Prostate gland (tissue), 2 donors: ENCODE measurements at regions not wholly inside any gene's neighbourhood (a gene's known extent, or its start where the extent isn't known, plus 50 kb on each side); places are given as distances from the start of the nearest gene placed in this dataset.

Experiments
- DNase-seq: peaks from one replicate; pipeline ENCODE4 v3.0.0-alpha.2; 2019; ENCODE audit warnings: low spot score
- H3K27ac ChIP-seq, 2 donors: fragments of 200-600 bp; sonication (generic); 2 replicates each; pipeline ENCODE4 v1.5.1; 2017 to 2019
- H3K27me3 ChIP-seq: fragments of 200-600 bp; sonication (generic); replicated peaks from 2 replicates; pipeline ENCODE4 v1.5.1; 2019; ENCODE audit not compliant: insufficient read depth
- H3K36me3 ChIP-seq, 2 donors: fragments of 200-600 bp; sonication (generic); 1 replicate in 1 of 2; 2 replicates in 1 of 2; pipeline versions ENCODE4 v1.5.1 to v1.8.1; 2017 to 2019
- H3K4me1 ChIP-seq: fragments of 200-600 bp; sonication (generic); replicated peaks from 2 replicates; pipeline ENCODE4 v1.5.1; 2019
- H3K4me3 ChIP-seq, 2 donors: fragments of 200-600 bp; sonication (generic); 2 replicates each; pipeline ENCODE4 v1.5.1; 2017 to 2019
- H3K9me3 ChIP-seq: fragments of 200-600 bp; sonication (generic); 2 replicates; pipeline ENCODE4 v1.5.1; 2017
- POLR2A ChIP-seq: fragments of 450-650 bp; IDR thresholded peaks from one replicate; pipeline ENCODE4 v1.6.1; 2016; ENCODE audit warnings: antibody characterized with exemption, mild to moderate bottlenecking
- POLR2AphosphoS5 ChIP-seq: sonication (generic); formaldehyde crosslinking; IDR thresholded peaks from one replicate; pipeline ENCODE4 v1.6.1; 2017; ENCODE audit warnings: antibody characterized with exemption
- WGBS: methylation state at CpG from one replicate; pipeline ENCODE4 v1.1.5; 2018; 5-methylcytosine and 5-hydroxymethylcytosine counted together
- intact Hi-C: fragments of 100-400 bp; cut with DNase I; formaldehyde crosslinking; loops from one replicate; pipeline ENCODE4 v1.14.2; 2022
- TF ChIP-seq, protein P1 (sequence below), 4 experiments: fragments of 200-600 bp in 2 of 4; fragments of 450-650 bp in 2 of 4; sonication (generic) in 2 of 4; IDR thresholded peaks; 1 replicate in 3 of 4; 2 replicates in 1 of 4; pipeline ENCODE4 v1.5.1; 2016 to 2019; ENCODE audit warnings: antibody characterized with exemption in 4 of 4, mild to moderate bottlenecking in 2 of 4, moderate library complexity in 2 of 4

DNA sequence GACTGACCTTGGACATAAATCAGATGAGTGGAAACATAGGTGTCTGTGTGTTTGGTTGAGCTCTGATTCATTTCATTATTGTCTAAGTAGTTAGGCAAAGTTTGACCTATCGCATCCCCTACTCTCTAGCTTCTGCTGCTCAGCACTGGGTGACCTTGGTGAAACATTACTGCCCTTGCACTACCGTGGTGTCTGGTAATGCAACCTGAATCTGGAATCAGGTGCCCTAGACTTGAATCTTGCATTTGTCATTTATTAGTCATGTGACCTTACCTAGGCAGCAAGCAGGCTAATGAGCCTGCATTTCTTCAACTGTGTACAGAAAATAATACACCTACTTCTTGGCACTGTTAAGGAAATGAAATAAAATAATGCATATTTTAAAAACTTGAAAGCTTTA, 242.3 kb upstream of the BLID start:
- no peaks in the 10 kb centered on the region for H3K27me3 ChIP-seq
- 69% methylated on average over 2 of the region's 2 CpGs for WGBS
- no peaks in the 10 kb centered on the region for H3K4me1 ChIP-seq
- no peaks in the 10 kb centered on the region for H3K9me3 ChIP-seq
- intact Hi-C loops = no loop called here
- TF ChIP-seq POLR2AphosphoS5 (no peak), POLR2A (no peak)
- TF ChIP-seq, protein P1, sequence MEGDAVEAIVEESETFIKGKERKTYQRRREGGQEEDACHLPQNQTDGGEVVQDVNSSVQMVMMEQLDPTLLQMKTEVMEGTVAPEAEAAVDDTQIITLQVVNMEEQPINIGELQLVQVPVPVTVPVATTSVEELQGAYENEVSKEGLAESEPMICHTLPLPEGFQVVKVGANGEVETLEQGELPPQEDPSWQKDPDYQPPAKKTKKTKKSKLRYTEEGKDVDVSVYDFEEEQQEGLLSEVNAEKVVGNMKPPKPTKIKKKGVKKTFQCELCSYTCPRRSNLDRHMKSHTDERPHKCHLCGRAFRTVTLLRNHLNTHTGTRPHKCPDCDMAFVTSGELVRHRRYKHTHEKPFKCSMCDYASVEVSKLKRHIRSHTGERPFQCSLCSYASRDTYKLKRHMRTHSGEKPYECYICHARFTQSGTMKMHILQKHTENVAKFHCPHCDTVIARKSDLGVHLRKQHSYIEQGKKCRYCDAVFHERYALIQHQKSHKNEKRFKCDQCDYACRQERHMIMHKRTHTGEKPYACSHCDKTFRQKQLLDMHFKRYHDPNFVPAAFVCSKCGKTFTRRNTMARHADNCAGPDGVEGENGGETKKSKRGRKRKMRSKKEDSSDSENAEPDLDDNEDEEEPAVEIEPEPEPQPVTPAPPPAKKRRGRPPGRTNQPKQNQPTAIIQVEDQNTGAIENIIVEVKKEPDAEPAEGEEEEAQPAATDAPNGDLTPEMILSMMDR (IDR thresholded peaks at IDR 0.05) = no peak
- H3K36me3 ChIP-seq = no peaks in the 10 kb centered on the region
- no peak for DNase-seq
- no peak overlapping the region for H3K4me3 ChIP-seq
- H3K27ac ChIP-seq = no peak overlapping the region

DNA sequence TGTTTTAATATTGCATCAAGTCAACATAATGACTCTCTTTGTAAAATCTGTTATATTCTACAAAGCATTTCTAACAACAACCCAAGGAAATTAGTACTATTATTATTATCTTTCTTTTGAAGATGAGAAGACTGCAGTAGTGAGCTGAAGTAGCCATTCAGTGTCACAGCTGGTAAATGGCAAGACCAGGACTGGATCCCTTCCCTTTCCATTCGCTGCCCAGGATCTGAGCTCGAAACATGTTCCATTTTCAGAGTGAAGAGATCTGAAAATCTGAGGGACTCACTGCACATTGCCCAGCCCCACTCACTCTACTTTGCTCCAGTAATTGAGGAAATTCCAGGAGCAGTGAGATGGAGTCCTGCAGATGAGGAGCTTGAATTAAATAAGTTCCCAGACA, 240.0 kb upstream of the BLID start:
- no peaks in the 10 kb centered on the region for H3K36me3 ChIP-seq
- DNase-seq = no peak
- intact Hi-C loops = no loop called here
- no peak for TF ChIP-seq POLR2AphosphoS5
- TF ChIP-seq, protein P1 (IDR thresholded peaks at IDR 0.05) = no peak
- TF ChIP-seq POLR2A = no peak
- H3K4me1 ChIP-seq = no peaks in the 10 kb centered on the region
- H3K9me3 ChIP-seq = no peaks in the 10 kb centered on the region
- no peak overlapping the region for H3K4me3 ChIP-seq
- H3K27me3 ChIP-seq = no peaks in the 10 kb centered on the region
- no peak overlapping the region for H3K27ac ChIP-seq
- WGBS = 96% methylated on average over 2 of the region's 2 CpGs

DNA sequence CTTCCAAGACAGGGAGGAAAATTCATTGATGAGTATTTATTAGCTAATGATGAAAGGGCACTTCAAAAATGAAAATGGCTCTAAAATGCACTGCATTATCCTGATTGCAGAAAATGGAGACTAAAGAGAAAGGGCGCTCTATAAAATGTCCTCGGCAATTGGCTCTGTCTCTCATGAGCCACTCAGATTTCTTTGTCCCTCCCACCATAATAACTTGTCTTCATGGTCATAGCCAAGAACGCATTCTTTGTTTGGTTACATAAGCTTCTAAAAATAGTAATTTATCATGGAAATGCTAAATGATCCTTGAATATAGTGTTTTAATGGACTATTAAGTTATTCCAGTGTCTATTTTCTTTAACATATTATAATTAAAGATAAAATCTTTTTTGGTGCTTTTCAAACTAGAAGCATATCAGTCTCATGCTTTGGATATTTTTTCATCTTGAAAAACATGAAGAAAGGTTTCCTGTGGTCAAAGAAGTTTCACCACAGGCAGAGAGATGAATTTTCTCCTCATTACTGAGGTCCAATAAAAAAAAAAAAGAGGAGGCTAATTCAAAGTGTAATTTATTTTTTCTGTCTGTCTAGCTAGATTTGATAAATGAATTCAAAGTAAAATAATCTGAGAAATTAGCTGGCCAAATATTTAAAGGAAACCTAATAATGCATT, 238.1 kb upstream of the BLID start:
- intact Hi-C loops = no loop called here
- H3K27me3 ChIP-seq = no peaks in the 10 kb centered on the region

DNA sequence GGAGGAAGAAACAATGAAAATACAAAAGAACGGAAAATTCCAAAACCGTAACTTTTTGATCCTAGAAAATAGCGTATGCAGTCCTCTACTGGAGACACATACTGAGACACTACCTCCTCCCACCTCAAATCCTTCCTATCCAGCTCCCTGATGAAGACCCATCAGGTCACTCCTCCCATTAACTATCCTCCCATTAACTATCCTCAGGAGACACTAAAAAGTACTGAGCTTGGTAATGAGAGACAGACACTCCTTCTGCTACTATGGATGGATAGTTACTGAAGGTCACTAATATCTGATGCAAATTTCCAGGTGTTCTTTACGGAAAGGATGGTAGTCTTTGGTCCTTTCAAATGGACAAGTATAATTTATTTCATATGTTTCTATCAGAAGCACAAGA, 237.5 kb upstream of the BLID start:
- intact Hi-C loops = no loop called here
- Histone ChIP-seq H3K27me3 (no peaks in the 10 kb centered on the region), H3K4me3 (no peak overlapping the region), H3K9me3 (no peaks in the 10 kb centered on the region), H3K36me3 (no peaks in the 10 kb centered on the region), H3K27ac (no peak overlapping the region), H3K4me1 (no peaks in the 10 kb centered on the region)
- 89% methylated on average over 4 of the region's 4 CpGs for whole genome bisulfite sequencing
- TF ChIP-seq POLR2AphosphoS5 = no peak
- no peak for TF ChIP-seq POLR2A
- TF ChIP-seq, protein P1 (IDR thresholded peaks at IDR 0.05) = no peak
- no peak for DNase-seq

More for the DNA sequence above, 238.1 kb upstream of the BLID start:
- Histone ChIP-seq H3K36me3 (no peaks in the 10 kb centered on the region), H3K4me1 (no peaks in the 10 kb centered on the region), H3K9me3 (no peaks in the 10 kb centered on the region), H3K4me3 (no peak overlapping the region), H3K27ac (no peak overlapping the region)
- 53% methylated on average over 3 of the region's 3 CpGs for WGBS
- no peak for TF ChIP-seq POLR2AphosphoS5
- no peak for TF ChIP-seq POLR2A
- no peak for DNase-seq

DNA sequence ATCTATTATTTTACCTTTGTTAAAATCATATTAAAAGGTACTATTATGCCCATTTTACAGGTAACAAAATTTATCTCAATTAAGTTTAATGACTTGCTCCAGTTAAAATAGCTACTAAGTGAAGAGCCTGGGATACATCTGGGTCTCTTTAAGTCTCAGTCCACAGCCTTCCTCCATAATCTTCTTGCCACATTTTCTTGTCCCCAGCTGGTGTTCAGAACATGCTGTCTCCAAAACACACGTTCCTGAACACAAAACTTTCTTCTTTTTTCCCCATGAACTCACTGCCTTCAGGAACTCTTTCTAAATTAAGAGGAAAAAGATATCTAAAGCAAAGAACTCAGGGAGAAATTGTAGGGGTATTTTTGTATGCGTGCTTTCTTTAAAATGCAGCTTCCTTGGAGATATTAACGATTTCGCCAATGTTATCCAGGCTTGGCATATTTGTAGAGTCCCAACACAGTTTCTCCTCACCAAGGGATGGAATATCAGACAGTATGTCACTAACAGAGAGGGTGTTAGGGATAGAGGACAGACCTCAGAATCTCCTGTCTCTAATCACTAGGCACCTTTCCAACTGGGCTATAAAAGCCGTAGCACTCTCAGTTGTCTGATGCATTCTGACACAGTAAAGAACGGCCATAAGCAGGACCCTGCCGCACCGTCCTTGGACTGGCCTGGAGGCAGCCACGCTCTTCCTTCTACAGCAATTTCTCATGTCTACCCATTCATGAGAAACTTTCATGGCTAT, 232.8 kb upstream of the BLID start:
- TF ChIP-seq POLR2A (no peak), POLR2AphosphoS5 (no peak)
- TF ChIP-seq, protein P1 (IDR thresholded peaks at IDR 0.05) = no peak
- intact Hi-C loops = no loop called here
- WGBS = 68% methylated on average over 9 of the region's 9 CpGs
- no peaks in the 10 kb centered on the region for H3K4me1 ChIP-seq
- H3K27ac ChIP-seq = no peak overlapping the region
- H3K4me3 ChIP-seq = no peak overlapping the region
- no peaks in the 10 kb centered on the region for H3K27me3 ChIP-seq
- no peaks in the 10 kb centered on the region for H3K9me3 ChIP-seq
- DNase-seq = no peak
- H3K36me3 ChIP-seq = no peaks in the 10 kb centered on the region
